NCI-H2196 treated with DMSO at 0.1 percent for 48 hours (cell line): ENCODE measurements at regions not wholly inside any gene's neighbourhood (a gene's known extent, or its start where the extent isn't known, plus 50 kb on each side); places are given as distances from the start of the nearest gene placed in this dataset.

ENCODE experiments used
- DNase-seq: peaks from one replicate; lab custom pipeline; 2025; ENCODE audit not compliant: unreplicated experiment; lab: John Stamatoyannopoulos, UW

DNA sequence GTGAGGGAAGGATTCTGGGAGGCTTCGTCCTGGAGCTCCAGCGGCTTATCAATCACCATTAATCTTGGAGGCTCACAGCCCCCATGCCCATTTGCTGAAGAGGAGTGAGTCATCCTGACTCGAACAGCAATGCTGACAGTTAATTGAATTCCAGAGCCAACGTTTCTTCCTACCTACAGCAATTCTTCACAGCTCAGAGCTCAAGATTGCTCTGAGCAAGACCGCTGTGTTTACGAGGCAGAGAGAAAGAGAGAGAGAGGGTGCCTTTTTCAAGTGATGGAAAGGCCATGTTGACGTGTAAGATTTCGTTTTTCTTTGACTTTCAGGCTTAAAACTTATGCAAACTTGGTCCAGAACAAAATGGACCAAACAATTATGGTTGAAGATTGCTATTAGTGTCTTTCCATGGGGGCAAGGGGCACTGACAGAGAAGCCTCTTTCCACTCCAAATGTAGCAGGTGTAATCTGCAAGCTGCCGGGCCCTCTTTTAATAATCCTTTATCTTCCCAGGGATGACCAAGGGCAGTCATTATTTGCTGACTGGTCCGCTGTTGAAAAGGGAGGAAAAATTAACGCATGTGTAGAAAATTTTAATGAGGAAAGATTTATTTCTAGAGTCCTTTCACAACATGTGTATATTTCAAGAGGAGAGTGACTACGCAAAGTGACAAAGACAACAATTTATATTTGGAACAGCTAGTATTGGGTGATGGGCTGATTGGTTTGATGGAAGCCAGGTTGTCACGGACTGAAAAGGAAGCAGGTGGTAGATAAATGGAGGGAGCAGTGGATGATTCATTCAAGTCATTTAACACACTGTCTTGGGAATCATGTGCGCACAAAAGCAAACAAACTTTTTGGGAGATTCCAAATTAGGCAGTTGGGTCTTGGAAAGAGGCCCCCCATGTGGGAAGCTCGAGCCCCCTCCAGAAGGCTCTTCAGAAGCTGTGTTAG, 136.1 kb upstream of the IRF2BP2 start:
- no peak for DNase-seq

DNA sequence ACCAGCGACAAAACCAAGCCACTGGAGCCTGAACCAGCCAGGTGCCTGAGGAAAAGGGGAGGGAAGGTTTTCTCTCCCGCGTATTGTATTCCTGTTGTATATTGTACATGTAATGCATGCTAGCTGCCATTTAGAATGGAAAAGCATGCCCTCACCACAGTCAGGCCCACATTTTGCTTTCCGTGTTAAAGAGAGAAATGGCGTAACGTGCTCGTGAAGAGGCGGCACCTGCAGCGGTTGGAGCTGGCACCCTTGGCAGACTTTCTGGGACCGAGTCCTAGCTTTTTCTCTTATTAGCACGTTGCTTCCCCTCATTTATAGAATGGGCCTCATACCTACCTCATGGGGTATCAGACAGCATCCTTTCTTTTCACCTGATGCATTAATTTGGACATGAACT, 135.3 kb upstream of the IRF2BP2 start:
- DNase-seq, result no peak

DNA sequence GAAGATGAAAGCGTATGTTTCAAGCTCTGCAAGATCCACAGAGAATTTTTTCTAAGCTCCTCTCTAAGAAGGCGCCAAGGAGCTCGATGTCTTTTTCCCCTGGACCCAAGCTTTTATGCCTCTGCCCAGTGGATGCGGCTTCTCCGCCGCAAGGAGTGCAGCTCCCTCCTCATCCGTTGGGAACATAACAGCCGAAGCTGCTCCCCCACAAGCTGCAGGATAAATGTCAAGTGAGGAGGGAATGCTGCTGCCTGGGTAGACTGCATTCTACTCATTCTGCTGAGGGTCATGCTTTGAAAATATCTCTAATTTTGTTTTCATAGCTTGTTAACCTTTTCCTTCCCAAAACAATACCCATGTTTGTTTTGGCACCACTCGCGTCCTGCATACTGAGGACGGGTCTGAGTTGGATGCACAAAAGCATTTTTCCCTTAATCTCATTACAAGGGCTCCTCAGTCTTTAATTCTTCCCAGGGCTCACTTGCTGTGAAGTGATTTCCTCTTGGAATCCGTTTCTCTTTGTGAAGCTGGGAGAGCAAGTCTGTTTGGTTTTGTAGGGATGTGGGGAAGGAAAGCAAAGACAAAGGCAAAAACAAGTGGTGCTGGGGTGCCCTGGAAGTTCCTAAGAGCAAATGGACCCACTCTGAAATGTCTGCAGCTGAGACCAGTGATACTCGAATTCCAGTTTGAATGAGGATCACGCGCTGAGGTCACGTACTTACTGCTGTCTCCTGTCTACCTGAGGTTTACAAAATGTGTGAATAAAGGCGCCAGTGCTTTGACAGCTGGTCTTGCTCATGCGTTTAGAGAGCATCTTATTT, 134.0 kb upstream of the IRF2BP2 start:
- no peak for DNase-seq

DNA sequence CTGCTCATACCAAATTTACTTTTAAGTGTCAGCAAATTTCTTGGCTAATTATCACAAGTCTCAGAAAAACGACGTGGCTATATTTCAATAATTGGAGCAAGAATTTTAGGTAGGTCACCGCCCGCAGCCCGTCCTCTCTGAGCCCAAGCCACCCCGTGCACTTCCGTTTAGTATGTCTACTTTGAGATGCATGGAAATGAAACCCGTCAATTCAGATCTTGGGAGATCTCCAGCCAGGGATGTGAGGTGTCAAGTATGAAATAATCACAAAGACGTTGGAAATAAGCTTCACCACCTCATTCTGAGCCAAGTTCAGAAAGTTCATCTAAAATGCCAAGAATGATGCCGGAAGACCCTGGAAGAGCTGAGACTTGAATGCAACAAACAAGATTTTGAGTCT, 132.6 kb upstream of the IRF2BP2 start:
- DNase-seq, result no peak

DNA sequence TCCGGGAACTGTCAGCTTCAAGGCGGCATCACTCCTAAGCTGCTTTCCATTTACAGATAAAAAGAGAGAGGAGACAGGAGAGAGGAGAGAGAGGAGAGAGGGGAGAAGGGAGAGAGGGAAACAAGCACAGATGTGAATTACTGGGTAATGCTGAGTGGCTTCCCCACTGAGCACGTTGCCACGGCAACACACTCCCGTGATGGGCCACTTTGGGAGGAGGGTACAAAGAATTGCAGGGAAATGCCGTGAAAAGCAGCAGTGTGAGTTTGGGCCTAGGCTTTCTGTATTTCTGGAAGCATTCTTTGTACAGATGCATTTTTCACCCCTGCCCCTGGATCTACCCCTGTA, 128.0 kb upstream of the IRF2BP2 start:
- DNase-seq, result no peak

DNA sequence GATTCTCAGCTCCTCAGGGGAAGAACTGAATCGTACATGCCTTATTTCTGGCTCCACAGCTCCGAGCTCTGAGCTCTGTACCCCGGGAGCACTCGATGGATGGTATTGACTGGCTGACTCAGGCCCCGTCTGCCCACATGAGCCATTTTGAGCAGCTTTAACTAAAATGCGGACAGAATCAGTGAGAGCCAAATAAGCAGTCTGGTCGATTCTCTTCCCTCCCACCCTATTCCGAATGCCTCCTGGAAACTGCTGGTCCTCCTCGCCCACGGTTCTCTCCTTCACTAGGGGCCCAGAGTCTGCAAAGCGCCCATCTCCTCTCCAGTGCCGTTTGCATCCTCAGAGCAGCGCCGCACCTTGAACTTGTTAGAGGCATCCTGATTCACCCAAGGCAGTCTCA, 125.9 kb upstream of the IRF2BP2 start:
- DNase-seq, result no peak

DNA sequence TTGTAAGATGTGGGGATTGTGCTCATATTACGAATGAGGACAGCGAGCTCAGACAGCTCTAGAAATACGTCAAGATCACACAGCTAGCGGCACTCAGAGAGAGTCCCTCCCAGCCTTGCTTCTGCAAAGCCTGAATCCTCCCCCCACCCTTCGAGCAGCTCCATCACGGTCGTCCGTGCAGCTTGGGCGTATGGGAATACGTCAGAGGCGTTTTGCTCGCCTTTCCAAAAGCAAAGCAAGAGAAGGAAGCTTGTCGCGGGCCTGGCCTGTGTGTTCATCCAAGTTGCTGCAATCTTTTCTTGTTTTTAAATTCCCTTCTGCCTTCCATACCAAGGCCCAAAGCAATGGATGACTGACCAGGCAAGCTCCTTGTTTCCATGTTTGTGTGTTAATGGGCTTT, 125.5 kb upstream of the IRF2BP2 start:
- no peak for DNase-seq

DNA sequence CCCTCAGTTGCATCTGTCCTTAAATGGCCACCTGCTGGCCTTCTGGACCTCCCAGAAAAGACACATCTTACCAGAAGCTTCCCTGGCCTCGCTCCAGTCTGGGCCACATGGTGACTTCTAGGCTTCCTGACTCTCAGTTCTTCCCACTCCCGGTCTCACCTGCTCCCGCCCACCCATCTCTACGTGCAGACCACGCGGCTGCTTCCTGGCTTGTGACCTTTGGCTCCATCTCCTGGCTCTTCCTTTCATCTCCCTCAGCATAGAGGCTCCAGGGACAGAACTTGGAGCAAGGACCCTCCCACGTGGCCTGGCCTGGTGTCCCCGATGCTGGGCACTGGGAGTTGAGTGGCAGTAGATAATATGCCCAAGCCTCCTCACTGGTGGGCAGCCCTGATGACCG, 124.9 kb upstream of the IRF2BP2 start:
- DNase-seq, result no peak

DNA sequence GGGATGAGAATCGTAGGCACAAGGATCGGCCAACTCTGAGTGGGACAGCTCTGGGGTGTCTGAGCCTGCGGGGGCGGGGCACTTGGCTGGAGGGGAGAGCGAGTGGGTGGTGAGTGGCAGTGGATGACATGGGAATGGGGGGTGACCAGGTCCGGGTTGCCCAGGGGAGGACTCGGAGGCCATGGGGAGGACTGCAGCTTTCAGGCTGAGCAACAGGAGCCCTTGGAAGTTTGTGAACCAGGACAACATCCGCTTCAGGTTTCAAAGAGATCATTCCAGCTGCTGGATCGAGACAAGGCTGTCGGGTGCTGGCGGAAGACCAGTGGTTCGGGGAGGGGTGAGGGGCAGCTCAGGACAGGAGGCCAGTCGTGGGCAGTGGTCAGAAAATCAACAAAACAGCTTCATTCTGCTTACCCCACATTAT, 124.4 kb upstream of the IRF2BP2 start:
- no peak for DNase-seq

DNA sequence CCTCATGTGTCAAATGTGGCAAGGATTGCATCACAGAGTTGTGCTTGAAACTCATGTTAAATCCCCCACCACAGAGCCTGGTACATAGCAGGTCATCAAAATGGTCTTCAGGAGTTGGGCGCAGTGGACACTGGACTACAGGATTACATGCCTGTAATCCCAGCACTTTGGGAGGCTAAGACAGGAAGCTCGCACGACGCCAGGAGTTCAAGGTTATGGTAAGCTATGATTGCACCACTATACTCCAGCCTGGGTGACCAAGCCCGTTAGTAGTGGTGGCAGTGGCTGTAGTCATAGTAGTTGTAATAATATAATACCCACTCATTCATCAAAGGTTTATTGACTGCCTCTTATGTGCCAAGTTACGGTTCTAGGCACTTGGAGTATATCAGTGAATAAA, 123.4 kb upstream of the IRF2BP2 start:
- DNase-seq, result no peak

DNA sequence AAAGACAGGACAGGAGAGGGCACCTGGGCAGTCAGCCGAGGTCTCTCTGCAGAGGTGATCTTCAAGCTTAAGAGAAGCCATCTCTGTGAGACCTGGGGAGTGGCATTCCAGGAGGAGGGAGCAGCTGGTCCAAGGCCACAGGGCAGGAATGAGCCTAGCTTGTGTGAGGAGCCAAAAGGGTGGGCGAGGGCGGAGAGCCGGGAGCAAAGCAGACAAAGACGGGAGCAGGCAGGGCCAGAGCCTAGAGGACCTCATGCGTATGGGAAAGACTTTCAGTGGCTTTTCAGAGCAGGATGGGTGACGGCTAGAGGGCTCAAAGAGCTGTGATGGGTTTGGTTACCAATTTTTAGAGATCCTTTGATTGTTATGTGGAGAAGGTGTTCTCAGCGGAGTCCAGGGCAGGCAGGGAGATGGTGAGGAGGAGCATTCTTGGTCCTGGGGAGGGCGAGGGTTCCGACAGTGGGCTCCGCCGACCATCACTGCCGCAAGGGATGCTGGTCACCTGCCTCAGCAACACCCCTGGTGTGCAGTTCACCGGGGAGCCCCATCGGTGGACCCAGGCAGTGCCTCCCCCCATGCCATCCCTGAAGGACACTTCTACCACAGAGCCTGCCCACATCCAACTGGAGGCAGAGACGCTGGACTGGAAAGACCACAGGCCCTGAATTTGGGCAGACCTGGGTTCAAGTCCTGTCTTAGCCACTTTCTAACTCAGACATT, 122.9 kb upstream of the IRF2BP2 start:
- DNase-seq, result no peak

DNA sequence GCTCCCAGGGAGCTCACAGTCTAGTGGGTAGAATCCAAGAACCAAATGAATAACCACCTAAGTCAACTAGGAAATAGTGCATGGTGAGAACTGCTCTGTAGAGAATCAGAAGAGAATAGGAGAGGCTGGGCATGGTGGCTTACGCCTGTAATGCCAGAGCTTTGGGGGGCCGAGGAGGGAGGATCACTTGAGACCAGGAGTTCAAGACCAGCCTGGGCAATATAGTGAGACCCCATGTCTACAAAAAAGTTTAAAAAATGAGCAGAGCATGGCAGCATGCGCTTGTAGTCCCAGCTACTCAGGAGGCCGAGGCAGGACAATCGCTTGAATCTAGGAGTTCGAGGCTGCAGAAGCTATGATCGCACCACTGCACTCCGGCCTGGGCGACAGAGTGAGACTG, 122.3 kb upstream of the IRF2BP2 start:
- no peak for DNase-seq

DNA sequence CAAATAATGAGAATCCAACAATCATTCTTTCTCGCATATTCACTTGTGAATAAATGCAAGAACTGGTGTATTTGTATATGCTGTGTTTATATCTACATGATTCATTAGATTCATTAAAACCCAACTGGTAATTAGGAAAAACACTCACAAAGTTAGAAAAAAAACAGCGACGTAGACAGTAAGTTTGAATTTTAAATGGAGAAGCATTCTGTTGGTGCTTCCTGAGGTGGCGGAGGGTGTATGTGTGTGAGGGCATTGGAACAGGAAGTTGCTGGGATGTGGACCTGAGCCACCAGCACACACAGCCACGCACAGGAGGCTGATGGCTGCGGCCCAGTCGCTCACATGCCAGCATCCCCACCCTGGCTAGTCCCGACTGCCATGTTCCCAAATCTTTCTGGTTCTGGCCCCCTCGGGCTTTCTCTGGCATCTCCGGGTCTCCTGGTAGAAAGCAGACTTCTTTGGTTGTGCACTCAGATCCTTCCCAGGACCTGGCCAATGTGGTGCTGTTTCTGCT, 121.6 kb upstream of the IRF2BP2 start:
- no peak for DNase-seq

DNA sequence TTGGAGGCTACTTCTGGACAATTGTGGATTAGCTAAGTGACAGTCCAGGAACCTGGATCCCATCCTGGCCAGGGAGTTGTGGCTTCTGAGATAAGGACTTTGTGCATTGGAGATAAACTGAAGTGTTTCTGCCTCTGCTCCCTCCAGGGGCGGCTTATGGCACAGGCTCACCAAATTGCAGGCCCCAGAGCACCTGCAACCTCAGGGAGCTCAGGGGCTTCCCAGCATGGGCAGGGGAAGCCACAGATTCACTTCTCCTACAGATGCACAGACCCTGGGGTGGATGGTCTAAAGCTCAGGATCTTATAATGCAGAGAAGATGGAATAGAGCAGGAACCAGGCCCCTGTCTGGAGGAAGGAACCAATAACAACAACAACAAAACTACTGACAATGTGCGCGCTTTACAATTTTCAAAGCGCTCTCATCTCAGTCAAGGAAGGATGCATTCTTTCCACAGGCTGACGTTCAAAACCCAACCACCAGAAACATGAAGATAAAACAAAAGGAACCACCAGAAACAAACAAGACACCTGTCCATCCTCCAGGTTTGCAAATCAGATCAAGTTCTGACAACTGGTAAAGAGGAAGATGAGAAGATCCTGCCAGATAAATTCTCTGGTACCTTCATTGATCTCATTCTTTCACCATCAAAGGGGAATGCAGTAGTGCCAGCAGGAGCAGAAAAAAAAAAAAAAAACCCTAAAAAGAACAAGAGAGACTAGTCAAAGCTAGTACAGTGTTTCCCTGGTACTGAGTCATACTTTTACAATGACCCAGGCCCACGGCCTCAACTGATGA, 121.0 kb upstream of the IRF2BP2 start:
- DNase-seq, result no peak

DNA sequence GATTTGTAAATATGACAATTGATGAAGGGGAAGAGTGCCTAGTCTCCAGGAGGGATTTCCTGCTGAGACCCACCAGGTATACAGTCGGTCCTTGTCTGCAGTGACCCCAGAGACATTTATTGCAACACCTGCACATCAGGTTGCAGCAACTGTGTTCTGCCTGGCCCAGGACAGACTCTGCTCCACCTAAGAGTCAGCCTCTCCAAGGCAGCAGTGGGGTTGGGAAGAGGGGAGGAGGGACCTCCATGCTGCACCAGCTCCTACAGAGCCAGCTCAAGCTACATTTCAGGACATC, 120.4 kb upstream of the IRF2BP2 start:
- DNase-seq, result no peak

DNA sequence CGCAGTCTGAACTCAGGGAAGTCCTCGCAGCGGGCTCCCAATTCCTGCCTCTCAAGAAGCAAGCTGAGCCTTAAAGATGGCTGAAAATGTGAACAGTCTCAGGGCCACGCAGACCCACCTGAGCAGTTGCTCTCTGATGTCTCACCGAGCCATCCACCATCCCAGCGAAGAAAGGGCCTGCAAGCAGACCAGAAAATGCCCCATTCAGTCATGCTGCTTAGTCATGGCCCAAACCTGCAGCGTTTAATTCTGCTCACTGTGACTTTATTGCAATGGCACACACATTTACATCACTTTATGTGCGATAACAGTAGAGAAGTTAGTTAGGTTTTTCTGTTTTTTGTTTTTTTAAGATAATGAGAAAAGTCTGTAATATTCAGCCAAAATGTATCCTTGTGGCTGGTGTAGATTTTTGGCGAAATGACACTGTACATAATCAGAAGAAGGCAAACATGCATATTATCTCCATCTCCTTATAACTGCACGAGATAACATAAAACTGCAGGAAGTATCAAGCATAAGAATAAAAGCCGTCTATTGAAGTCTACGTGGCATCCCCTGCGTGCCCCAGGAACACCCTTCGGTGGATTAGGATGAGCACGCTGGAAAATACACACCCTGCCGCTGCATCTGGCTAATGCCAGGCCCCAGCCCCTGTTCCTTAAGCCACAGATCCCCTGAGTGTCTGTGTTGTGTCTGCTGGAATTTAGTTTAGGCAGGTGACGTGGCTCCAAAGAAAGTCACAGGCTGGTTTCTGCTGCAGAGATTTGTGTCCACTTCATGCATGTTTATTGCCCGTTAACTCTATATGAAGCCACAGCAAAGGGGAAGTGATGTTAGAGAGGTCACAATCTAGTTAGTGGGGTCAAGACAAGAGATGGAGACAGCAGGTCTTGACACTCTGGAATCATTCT, 119.8 kb upstream of the IRF2BP2 start:
- DNase-seq, result no peak

DNA sequence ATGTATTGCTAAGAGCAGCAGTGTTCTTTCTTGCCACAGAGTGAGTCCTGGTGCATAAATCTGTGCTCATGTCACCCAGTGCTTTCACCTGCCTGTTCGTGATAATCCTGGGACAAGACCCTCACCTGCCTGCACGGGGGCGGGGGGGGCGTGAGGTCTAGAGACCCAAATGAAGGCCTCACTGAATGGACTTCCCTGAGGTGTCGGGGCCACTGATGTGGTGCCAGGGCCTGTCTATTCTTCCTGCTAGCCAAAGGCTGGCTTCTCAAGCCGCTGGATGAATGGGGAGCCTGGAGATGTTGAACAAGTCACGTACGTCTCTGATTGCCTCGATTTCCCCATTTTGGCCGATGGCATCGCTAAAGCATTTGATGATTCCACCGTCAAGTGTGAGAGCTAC, 118.8 kb upstream of the IRF2BP2 start:
- DNase-seq, result no peak

DNA sequence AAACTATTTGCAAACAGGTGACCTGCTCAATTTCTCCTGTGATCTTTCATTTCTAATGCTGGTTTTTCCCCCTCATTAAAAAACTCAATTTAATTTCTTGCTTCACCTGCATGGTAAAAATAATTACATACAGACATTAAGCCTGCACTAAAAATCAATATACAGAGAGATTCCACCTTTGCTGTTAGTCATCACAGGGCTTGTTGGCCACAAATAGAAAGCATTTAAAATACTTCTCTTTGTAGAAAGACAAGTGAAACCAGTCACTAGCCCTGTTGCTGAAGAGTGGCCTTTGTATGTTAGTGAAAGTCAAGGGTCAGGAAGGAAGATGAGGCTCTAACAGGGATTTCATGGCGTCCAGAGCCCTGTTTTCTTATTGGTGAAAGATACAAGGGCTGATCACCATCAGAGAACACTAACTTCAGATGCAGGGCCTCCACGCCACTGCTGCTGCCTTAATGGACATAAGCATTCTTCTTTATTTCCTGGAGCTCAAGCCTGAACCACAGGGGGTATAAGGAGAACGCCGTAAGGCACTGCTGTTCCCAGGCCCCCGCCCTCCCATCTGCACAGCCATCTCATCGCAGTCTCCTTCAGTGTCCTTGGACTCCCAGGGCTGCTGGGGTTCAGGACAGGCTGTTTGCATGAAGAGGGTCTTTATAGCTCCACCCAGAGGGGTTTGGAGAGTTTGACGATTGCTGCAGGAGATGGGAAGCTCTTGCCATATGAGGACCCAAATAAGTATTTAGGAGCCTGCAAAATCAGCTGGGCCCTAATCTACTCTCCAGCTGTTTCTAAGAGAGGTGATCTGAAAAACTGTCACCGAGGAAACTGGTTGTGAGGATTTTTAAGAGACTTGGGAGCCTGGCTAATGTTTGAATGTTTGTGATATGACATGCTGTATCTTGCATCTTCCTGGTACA, 117.3 kb upstream of the IRF2BP2 start:
- DNase-seq, result no peak
